Stimulated activated naive CD8-positive, alpha-beta T cell treated with anti-CD3 and anti-CD28 coated beads, Interleukin-15, amount 100 ng/mL, for 72 hours (primary cell): ENCODE measurements at regions not wholly inside any gene's neighbourhood (a gene's known extent, or its start where the extent isn't known, plus 50 kb on each side); places are given as distances from the start of the nearest gene placed in this dataset.
A peak's percentile ranks its signal among the peaks of the same experiment; 100 is the strongest.

Source experiments
- ATAC-seq: fragments of 150-1000 bp; cut with Tn5 transposase; 2 replicates; pipeline ENCODE4 v1.10.0; 2021; ENCODE audit warnings: mild to moderate bottlenecking, moderate library complexity
- DNase-seq, 2 donors: peaks; one replicate each; pipeline ENCODE4 v3.0.0; 2021 to 2022
- H3K27ac Mint-ChIP-seq, 2 donors: one replicate each; pipeline ENCODE4 v1.8.0; 2022; ENCODE audit warnings: mild to moderate bottlenecking in 2 of 2, mixed read lengths in 2 of 2, moderate library complexity in 2 of 2
- H3K27me3 Mint-ChIP-seq: one replicate; pipeline ENCODE4 v1.8.0; 2022; ENCODE audit warnings: mixed read lengths
- H3K4me1 Mint-ChIP-seq: one replicate; pipeline ENCODE4 v1.8.0; 2022; ENCODE audit warnings: mild to moderate bottlenecking, mixed read lengths
- H3K4me3 Mint-ChIP-seq, 2 donors: one replicate each; pipeline ENCODE4 v1.8.0; 2022; ENCODE audit warnings: mild to moderate bottlenecking in 2 of 2, mixed read lengths in 2 of 2, moderate library complexity in 1 of 2
- H3K9me3 Mint-ChIP-seq, 2 donors: one replicate each; pipeline ENCODE4 v1.8.0; 2022; ENCODE audit warnings: mixed read lengths in 2 of 2

- no peak for ATAC-seq
- Mint-ChIP-seq H3K4me1 (no peaks in the 10 kb centered on the region), H3K9me3 (no peaks in the 10 kb centered on the region)
Observed at GRCh38 chr4:81808011-81808672, 336.4 kb upstream of the RASGEF1B start.

DNA sequence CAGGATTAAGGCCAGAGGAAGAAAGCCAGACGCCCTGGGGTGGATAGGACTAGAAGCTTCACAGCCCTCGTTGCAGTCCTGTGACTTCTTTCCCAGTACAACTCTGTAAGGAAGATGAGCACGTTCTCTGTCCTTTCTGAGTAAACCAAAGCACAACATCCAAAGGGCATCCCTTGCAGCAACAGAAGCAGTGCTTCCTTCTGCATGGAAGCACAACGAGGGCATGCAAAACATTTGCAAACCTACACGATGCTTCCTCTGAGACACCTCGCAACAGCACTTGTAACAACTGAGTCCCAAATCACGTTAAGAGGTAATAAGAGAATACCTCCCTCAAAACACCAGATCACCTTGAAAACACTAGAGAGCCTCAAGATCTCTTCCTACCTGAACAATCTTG lies 335.7 kb upstream of the RASGEF1B start:
- no peak for DNase-seq
- Mint-ChIP-seq H3K4me1 (no peaks in the 10 kb centered on the region), H3K27ac (no peak overlapping the region)

More at GRCh38 chr4:81808011-81808672, 336.4 kb upstream of the RASGEF1B start:
- H3K27ac Mint-ChIP-seq, result no peak overlapping the region
- H3K4me3 Mint-ChIP-seq, result no peak overlapping the region
- DNase-seq, result no peak
- peaks cover 12% of the 10 kb centered on the region for H3K27me3 Mint-ChIP-seq

DNA sequence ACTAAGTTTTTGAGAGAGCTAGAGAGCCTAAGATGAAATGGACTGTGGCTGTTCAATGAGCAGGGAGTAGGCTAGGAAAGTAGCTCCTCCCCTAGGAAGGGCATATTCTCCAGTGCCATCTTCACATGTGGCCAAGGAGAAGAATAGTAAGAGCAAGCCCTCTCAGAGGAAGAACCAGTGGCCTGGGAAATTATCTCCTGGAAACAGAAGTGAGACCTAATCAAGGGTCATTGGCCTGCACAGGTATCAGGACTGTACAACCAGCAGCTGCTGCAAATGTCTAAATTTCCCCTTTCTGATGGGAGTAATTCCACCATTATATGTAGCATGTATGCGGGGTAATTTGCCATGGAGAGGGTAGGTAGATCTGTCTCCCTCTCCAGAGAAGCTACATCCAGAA lies 334.8 kb upstream of the RASGEF1B start:
- ATAC-seq (no peak), DNase-seq (no peak)
- Mint-ChIP-seq H3K27me3 (peaks cover 8% of the 10 kb centered on the region), H3K27ac (no peak overlapping the region), H3K4me3 (no peak overlapping the region), H3K4me1 (peaks cover 1% of the 10 kb centered on the region), H3K9me3 (no peaks in the 10 kb centered on the region)

More for the DNA sequence above, 335.7 kb upstream of the RASGEF1B start:
- no peak for ATAC-seq
- Mint-ChIP-seq H3K27me3 (peaks cover 12% of the 10 kb centered on the region), H3K4me3 (no peak overlapping the region), H3K9me3 (no peaks in the 10 kb centered on the region)

GRCh38 chr4:81804849-81805248 lies 333.1 kb upstream of the RASGEF1B start:
- Mint-ChIP-seq H3K9me3 (peaks cover 0 to 4% of the 10 kb centered on the region in 2 donors), H3K4me3 (no peak overlapping the region), H3K27me3 (peaks cover 7% of the 10 kb centered on the region), H3K27ac (no peak overlapping the region), H3K4me1 (peaks cover 5% of the 10 kb centered on the region)
- DNase-seq, result no peak
- no peak for ATAC-seq

- no peak overlapping the region for H3K4me3 Mint-ChIP-seq
- ATAC-seq, result no peak
- H3K27ac Mint-ChIP-seq, result no peak overlapping the region
- peaks cover 7% of the 10 kb centered on the region for H3K27me3 Mint-ChIP-seq
- peaks cover 4 to 20% of the 10 kb centered on the region in 2 donors for H3K9me3 Mint-ChIP-seq
- H3K4me1 Mint-ChIP-seq, result peaks cover 11% of the 10 kb centered on the region
- DNase-seq, result no peak
Observed at GRCh38 chr4:81802285-81802846, 330.7 kb upstream of the RASGEF1B start.

- H3K9me3 Mint-ChIP-seq, result peaks cover 4 to 21% of the 10 kb centered on the region in 2 donors
- ATAC-seq (peak; percentile 39), DNase-seq (no peak)
- H3K4me1 Mint-ChIP-seq, result peaks cover 19% of the 10 kb centered on the region
- no peak overlapping the region for H3K4me3 Mint-ChIP-seq
- H3K27ac Mint-ChIP-seq, result peak overlapping the region in 1 of 2 donors; percentile 81
- peaks cover 7% of the 10 kb centered on the region for H3K27me3 Mint-ChIP-seq
Observed at GRCh38 chr4:81799371-81799770, 327.7 kb upstream of the RASGEF1B start.

DNA sequence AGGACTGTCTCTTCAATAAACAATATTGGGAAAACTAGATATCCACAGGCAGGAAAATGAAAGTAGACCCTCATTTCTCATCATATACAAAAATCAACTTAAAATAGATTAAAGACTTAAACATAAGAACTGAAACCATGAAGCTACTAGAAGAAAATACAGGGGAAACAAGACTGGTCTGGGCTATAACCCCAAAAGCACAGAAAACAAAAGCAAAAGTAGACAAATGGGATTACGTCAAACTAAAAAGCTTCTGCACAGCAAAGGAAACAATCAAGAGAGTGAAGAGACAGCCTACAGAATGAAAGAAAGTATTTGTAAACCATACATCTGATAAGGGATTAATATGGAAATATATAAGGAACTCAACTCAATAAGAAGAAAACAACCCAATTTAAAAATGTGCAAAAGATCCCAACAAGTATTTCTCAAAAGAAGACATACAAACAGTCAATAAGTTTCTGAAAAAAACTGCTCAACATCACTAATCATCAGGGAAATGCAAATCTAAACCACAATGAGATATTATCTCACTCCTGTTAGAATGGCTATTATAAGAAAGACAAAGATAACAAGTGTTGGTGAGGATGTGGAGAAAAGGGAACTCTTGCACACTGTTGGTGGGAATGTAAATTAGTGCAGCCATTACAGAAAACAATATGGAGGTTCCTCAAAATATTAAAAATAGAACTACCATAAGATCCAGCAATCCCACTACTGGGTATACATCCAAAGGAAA lies 325.3 kb upstream of the RASGEF1B start:
- Mint-ChIP-seq H3K27ac (no peak overlapping the region), H3K27me3 (no peaks in the 10 kb centered on the region), H3K4me1 (peaks cover 19% of the 10 kb centered on the region), H3K9me3 (peaks cover 4 to 21% of the 10 kb centered on the region in 2 donors), H3K4me3 (peak overlapping the region in 1 of 2 donors; percentile 8)
- no peak for DNase-seq
- ATAC-seq, result no peak

GRCh38 chr4:81792521-81792920 lies 320.8 kb upstream of the RASGEF1B start:
- peaks cover 16% of the 10 kb centered on the region for H3K4me1 Mint-ChIP-seq
- DNase-seq (no peak), ATAC-seq (no peak)
- H3K4me3 Mint-ChIP-seq, result no peak overlapping the region
- H3K9me3 Mint-ChIP-seq, result peaks cover 1 to 3% of the 10 kb centered on the region in 2 donors
- H3K27me3 Mint-ChIP-seq, result no peaks in the 10 kb centered on the region
- H3K27ac Mint-ChIP-seq, result no peak overlapping the region

- no peaks in the 10 kb centered on the region for H3K9me3 Mint-ChIP-seq
- H3K4me3 Mint-ChIP-seq, result no peak overlapping the region
- DNase-seq (no peak), ATAC-seq (no peak)
- no peaks in the 10 kb centered on the region for H3K27me3 Mint-ChIP-seq
- peaks cover 23% of the 10 kb centered on the region for H3K4me1 Mint-ChIP-seq
- H3K27ac Mint-ChIP-seq, result no peak overlapping the region
Observed at GRCh38 chr4:81790477-81790876, 318.8 kb upstream of the RASGEF1B start.

DNA sequence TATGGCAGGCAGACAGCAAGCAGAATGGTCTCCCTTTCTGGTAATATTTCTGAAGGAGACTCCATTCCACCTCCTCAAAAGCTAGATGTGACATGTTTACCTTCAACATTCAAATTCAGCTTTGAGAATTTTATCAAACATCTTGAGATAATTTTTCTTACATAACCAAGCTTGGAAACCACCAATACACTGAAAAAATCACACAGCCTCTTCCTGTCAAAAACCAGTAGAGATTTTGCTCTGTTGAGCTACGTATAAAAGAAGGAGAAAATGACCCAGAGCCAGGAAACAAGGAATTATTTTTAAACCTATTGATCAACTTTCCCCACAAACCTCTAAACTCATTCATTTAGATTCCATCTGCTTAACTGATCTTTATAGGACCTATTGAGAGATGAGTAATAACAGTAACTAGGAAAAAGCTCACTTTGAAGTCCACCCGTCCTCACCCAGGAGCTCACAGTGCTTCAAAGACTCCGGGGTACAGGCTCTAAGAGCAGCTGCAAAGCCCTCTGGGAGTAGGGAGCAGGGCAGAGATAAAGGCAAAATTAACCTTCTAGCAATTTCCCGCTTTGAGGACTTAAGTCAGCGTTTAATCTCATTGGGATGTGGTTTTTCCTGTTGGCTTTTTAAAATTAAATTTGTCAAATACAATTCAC lies 318.2 kb upstream of the RASGEF1B start:
- peaks cover 23% of the 10 kb centered on the region for H3K4me1 Mint-ChIP-seq
- H3K27me3 Mint-ChIP-seq, result no peaks in the 10 kb centered on the region
- H3K27ac Mint-ChIP-seq, result peak overlapping the region in 1 of 2 donors; percentile 4
- H3K9me3 Mint-ChIP-seq, result no peaks in the 10 kb centered on the region
- ATAC-seq (no peak), DNase-seq (no peak)
- no peak overlapping the region for H3K4me3 Mint-ChIP-seq

DNA sequence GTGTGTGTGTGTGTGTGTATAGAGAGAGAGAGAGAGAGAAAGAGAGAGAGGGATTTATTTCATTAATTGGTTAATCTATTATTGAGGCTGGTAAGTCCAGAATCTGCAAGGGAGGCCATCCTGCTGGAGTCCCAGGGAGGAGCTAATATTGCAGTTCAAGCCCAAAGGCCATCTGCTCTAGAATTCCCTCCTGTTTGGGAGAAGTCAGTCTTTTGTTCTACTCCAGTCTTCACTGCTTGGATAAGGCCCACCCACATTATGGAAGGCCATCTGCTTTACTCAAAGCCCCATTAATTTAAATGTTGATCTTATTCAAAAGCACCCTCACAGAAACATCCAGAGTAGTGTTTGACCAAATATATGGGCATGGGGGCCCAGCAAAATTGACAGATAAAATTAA lies 317.5 kb upstream of the RASGEF1B start:
- no peak overlapping the region for H3K27ac Mint-ChIP-seq
- DNase-seq, result no peak
- H3K9me3 Mint-ChIP-seq, result no peaks in the 10 kb centered on the region
- ATAC-seq, result no peak
- H3K27me3 Mint-ChIP-seq, result no peaks in the 10 kb centered on the region
- H3K4me3 Mint-ChIP-seq, result no peak overlapping the region
- H3K4me1 Mint-ChIP-seq, result peaks cover 23% of the 10 kb centered on the region

DNA sequence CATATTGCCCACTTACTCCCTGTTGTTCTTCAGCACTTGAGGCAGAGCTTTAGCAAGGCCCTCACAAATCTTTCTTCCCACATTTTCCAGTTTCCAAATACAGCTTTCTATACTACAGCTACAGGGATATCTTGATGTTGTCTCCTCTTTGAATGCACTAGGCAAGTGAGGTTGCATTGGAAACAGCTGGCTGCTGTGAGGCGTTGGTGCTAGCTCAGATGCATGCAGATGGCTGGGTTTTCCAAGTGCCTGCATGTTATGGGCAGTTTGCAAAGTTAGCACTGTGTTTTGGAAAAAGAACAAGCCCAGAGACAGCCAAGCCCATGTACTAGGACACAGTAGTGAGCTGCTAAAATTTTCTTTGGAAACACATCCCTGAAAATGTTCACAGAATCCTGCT lies 315.1 kb upstream of the RASGEF1B start:
- DNase-seq (no peak), ATAC-seq (no peak)
- peaks cover 23% of the 10 kb centered on the region for H3K4me1 Mint-ChIP-seq
- no peak overlapping the region for H3K4me3 Mint-ChIP-seq
- H3K27me3 Mint-ChIP-seq, result no peaks in the 10 kb centered on the region
- no peaks in the 10 kb centered on the region for H3K9me3 Mint-ChIP-seq
- H3K27ac Mint-ChIP-seq, result no peak overlapping the region

GRCh38 chr4:81786063-81786763 lies 314.5 kb upstream of the RASGEF1B start:
- Mint-ChIP-seq H3K27me3 (no peaks in the 10 kb centered on the region), H3K4me3 (no peak overlapping the region), H3K27ac (no peak overlapping the region), H3K4me1 (peaks cover 23% of the 10 kb centered on the region), H3K9me3 (no peaks in the 10 kb centered on the region)
- no peak for DNase-seq
- no peak for ATAC-seq

GRCh38 chr4:81785338-81785737 lies 313.6 kb upstream of the RASGEF1B start:
- ATAC-seq (no peak), DNase-seq (no peak)
- Mint-ChIP-seq H3K4me3 (no peak overlapping the region), H3K27me3 (no peaks in the 10 kb centered on the region), H3K9me3 (no peaks in the 10 kb centered on the region), H3K27ac (no peak overlapping the region), H3K4me1 (peaks cover 23% of the 10 kb centered on the region)

DNA sequence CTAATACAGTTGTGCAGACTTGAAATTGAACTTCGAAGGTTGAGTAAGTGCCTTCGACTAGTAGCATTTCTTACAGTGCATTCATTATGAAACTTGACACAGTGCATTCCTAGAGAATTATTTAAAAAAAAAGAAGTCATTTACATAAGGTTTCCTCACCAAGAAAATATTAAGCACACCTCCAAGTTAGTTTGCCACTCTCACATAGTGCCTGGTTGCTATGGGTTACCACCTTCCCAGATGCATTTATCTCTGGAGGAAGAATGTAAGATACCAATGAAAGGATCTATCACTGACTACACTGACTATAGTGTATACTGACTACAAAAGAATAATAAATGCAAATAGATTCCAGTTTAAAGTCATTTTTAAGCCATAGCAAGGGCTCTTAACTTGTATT lies 311.9 kb upstream of the RASGEF1B start:
- H3K9me3 Mint-ChIP-seq, result peaks cover 0 to 2% of the 10 kb centered on the region in 2 donors
- no peaks in the 10 kb centered on the region for H3K27me3 Mint-ChIP-seq
- no peak for DNase-seq
- ATAC-seq, result no peak
- no peak overlapping the region for H3K27ac Mint-ChIP-seq
- peaks cover 14% of the 10 kb centered on the region for H3K4me1 Mint-ChIP-seq
- no peak overlapping the region for H3K4me3 Mint-ChIP-seq
